Nephron (organoid): ENCODE measurements at regions not wholly inside any gene's neighbourhood (a gene's known extent, or its start where the extent isn't known, plus 50 kb on each side); places are given as distances from the start of the nearest gene placed in this dataset.

Source experiments
- H3K27ac Mint-ChIP-seq, 3 experiments: 2 replicates each; pipeline ENCODE4 v1.8.0; 2020; ENCODE audit warnings: mixed read lengths in 3 of 3, mild to moderate bottlenecking in 2 of 3, moderate library complexity in 1 of 3
- H3K27me3 Mint-ChIP-seq: 2 replicates; pipeline ENCODE4 v1.8.0; 2021; ENCODE audit warnings: low read depth, mild to moderate bottlenecking, moderate library complexity, mixed read lengths
- H3K36me3 Mint-ChIP-seq: 2 replicates; pipeline ENCODE4 v1.8.0; 2020; ENCODE audit warnings: low read depth, mixed read lengths
- H3K4me1 Mint-ChIP-seq: 2 replicates; pipeline ENCODE4 v1.8.0; 2020; ENCODE audit warnings: mixed read lengths
- H3K4me3 Mint-ChIP-seq, 3 experiments: 2 replicates each; pipeline ENCODE4 v1.8.0; 2020; ENCODE audit warnings: mild to moderate bottlenecking in 3 of 3, mixed read lengths in 3 of 3, moderate library complexity in 2 of 3
- H3K9me3 Mint-ChIP-seq: 2 replicates; pipeline ENCODE4 v1.8.0; 2020; ENCODE audit warnings: mixed read lengths
- CTCF ChIP-seq, 3 experiments: fragments of 200-600 bp; sonication (generic); IDR thresholded peaks; one replicate each; pipeline ENCODE4 v1.5.0; 2021; ENCODE audit warnings: antibody characterized with exemption in 3 of 3; ENCODE audit not compliant: unreplicated experiment in 3 of 3

- H3K4me1 Mint-ChIP-seq: peaks cover 32% of the 10 kb centered on the region
- peaks cover 14% of the 10 kb centered on the region for H3K9me3 Mint-ChIP-seq
- H3K27ac Mint-ChIP-seq: no peak overlapping the region
- H3K27me3 Mint-ChIP-seq: no peaks in the 10 kb centered on the region
- TF ChIP-seq CTCF (IDR thresholded peaks at IDR 0.05; ENCODE audit: unreplicated experiment in 3 of 3): no peak
- H3K4me3 Mint-ChIP-seq: no peak overlapping the region
- H3K36me3 Mint-ChIP-seq: no peaks in the 10 kb centered on the region
These were observed 185.5 kb upstream of the RALGAPA2 start for GRCh38 chr20:20897922-20898321.

GRCh38 chr20:20897145-20897544 lies 184.7 kb upstream of the RALGAPA2 start:
- Mint-ChIP-seq H3K9me3 (peaks cover 12% of the 10 kb centered on the region), H3K27ac (peak overlapping the region in 1 of 3 experiments; percentile 3), H3K27me3 (no peaks in the 10 kb centered on the region), H3K36me3 (no peaks in the 10 kb centered on the region), H3K4me1 (peaks cover 38% of the 10 kb centered on the region), H3K4me3 (no peak overlapping the region)
- no peak for TF ChIP-seq CTCF (IDR thresholded peaks at IDR 0.05; ENCODE audit: unreplicated experiment in 3 of 3)

- no peaks in the 10 kb centered on the region for H3K27me3 Mint-ChIP-seq
- H3K36me3 Mint-ChIP-seq: no peaks in the 10 kb centered on the region
- H3K4me1 Mint-ChIP-seq: peaks cover 44% of the 10 kb centered on the region
- peaks cover 6% of the 10 kb centered on the region for H3K9me3 Mint-ChIP-seq
- no peak overlapping the region for H3K27ac Mint-ChIP-seq
- TF ChIP-seq CTCF (IDR thresholded peaks at IDR 0.05; ENCODE audit: unreplicated experiment in 3 of 3): no peak
- H3K4me3 Mint-ChIP-seq: no peak overlapping the region
These were observed 184.2 kb upstream of the RALGAPA2 start for GRCh38 chr20:20896606-20897005.

- Mint-ChIP-seq H3K27me3 (no peaks in the 10 kb centered on the region), H3K9me3 (peaks cover 5% of the 10 kb centered on the region), H3K4me1 (peaks cover 51% of the 10 kb centered on the region), H3K4me3 (no peak overlapping the region), H3K27ac (no peak overlapping the region), H3K36me3 (no peaks in the 10 kb centered on the region)
- TF ChIP-seq CTCF (IDR thresholded peaks at IDR 0.05; ENCODE audit: unreplicated experiment in 3 of 3): no peak
These were observed 183.1 kb upstream of the RALGAPA2 start for GRCh38 chr20:20895537-20895936.

- no peaks in the 10 kb centered on the region for H3K27me3 Mint-ChIP-seq
- H3K4me1 Mint-ChIP-seq: peaks cover 51% of the 10 kb centered on the region
- H3K9me3 Mint-ChIP-seq: peaks cover 5% of the 10 kb centered on the region
- no peak overlapping the region for H3K27ac Mint-ChIP-seq
- TF ChIP-seq CTCF (IDR thresholded peaks at IDR 0.05; ENCODE audit: unreplicated experiment in 3 of 3): no peak
- H3K4me3 Mint-ChIP-seq: no peak overlapping the region
- H3K36me3 Mint-ChIP-seq: no peaks in the 10 kb centered on the region
These were observed 182.3 kb upstream of the RALGAPA2 start for GRCh38 chr20:20894753-20895152.

GRCh38 chr20:20894280-20894679 lies 181.8 kb upstream of the RALGAPA2 start:
- Mint-ChIP-seq H3K9me3 (peaks cover 5% of the 10 kb centered on the region), H3K36me3 (no peaks in the 10 kb centered on the region), H3K4me1 (peaks cover 51% of the 10 kb centered on the region), H3K27ac (no peak overlapping the region), H3K4me3 (no peak overlapping the region), H3K27me3 (peaks cover under 1% of the 10 kb centered on the region)
- no peak for TF ChIP-seq CTCF (IDR thresholded peaks at IDR 0.05; ENCODE audit: unreplicated experiment in 3 of 3)
